ENCODE measurements at regions not wholly inside any gene's neighbourhood (a gene's known extent, or its start where the extent isn't known, plus 50 kb on each side); places are given as distances from the start of the nearest gene placed in this dataset.

DNA sequence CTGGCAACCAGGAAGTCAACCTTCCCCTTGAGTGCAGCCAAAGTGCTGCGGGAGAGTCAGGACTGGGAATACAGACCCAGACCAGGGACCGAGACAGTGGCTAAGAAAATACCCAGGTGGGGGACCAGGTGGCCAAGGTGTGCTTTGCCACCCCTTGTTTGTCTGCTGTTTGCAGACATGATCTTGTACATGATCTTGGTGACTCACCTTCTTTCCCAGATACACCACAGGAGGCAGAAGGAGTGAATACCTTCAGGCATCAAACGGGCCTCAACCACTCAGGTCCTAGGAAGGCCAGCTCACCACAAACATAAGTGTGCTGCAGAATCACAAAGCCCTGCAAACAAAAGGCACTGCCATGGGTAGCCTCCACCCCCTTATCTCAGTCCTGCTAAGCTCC, 62.0 kb downstream of the CNGA2 start:
- DNase-seq = no peak

DNA sequence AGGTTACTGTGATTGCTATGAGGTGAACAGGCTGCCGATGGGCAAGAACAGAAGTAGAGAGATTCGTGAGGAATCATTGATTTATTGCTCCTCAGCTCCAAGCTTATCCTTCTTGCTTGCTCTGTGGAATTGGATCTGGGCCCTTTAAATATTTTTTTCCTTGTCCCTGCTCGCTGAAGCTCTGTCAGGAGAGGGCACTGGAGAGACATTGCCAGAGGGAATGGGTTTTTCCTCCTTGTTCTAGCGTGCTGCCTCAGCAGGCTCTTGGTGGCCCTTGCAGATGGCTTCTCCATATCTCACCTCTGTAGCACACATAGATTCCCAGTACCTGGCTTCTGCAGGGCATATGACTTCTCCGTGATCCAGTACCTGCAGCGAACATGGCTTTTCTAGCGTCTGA, 67.4 kb downstream of the CNGA2 start:
- no peak for DNase-seq

DNA sequence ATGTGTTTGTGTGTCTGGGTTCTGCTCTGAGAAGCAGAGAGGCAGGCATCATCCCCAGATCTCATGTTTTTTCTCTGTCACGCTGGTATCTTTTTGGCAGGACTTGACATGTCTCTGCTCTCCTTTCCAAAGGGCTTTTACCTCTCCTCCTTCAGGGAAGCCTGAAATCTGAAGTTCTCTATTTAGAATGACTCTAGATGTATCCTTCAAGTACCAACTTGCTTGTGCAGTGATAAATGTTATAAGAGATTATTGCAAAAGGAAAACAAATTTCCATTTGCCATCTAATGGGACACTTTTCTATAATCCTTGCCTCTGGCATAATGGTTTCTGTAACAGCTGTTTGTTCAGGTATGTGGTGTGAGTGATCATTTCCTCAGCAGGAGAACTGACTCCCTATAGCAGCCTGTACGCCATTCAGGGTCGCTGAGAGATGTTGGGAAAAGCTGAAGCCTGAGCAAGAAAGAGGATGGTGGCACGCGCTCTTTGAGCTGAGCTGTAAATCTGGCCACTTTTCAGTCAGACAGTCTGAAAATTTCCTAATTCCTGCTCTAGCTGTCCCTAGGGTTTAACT, 72.5 kb downstream of the CNGA2 start:
- peak; percentile 47 for DNase-seq

DNA sequence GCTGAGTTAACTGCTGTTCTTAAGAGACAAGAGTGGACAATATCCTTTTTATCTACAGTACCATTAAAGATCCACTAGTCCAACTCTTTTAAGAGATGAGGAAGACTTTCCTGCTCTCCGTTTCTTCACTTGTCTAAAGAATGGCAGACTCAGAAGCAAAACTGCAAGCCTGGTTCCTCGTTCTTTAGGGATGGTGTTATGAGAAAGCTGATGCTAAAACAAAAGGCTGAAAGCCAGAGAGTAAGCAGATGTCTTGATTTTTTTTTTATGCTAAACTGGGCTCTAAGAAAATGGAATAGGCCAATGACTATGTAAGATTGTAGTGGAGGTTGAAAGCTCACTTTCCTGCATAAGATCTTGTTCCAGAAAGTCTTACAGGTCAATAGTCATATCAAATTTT, 78.1 kb downstream of the CNGA2 start:
- no peak for DNase-seq

DNA sequence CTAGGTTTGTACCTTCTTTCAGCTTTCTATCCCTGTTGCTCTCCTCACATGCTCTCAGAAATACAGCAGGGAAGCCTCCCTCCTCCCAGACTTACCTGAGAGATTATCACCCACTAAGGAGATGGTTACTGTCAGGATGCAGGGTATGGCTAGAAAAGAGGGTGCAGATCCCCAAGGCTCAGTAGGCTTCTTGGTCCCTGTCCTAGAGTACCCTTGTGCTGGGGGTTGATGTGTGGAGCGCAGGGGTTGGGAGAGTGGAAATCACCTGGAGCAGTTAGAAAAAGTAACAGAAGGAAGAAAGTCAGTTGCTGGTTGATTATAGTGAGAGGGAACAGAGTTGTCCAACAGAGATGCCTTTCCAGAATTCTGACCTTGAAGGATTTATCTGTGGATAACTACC, 80.2 kb downstream of the CNGA2 start:
- DNase-seq = no peak

DNA sequence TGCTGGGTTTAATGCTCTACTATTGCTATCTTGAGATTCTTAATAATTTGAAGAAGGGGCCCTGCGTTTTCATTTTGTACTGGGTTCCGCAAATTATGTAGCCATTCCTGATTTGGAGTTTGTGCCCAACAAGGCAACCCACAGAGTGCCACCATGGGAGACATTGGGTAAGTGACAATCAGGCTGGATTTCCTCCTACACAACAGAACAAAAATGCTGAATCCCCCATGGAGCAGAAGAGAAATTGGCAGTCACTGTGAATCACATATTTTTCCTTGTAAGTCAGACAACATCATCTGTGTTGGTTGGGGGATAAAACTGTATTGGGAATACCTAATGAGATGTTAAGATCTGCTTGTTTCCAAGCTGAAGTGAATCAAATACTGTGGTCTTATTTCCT, 80.9 kb downstream of the CNGA2 start:
- no peak for DNase-seq

DNA sequence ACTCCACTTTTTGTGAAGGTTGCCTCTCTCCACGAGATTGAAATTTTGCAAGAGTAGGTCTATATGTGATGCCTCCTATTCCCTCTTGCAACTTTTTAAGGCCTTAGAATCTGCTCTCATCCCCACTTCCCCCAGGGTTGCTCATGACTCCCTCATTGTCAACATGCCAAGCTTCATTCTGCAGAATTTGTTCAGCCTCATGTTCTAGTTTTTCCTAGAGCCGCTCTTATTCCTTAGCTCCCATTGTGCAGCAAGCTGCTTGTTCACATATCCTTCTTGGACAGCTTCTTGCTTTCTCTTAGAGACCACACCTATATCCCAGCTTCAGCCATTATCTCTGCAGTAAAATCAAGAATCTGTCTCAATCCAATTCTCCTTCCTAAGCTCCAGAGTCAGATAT, 82.4 kb downstream of the CNGA2 start:
- DNase-seq = no peak

DNA sequence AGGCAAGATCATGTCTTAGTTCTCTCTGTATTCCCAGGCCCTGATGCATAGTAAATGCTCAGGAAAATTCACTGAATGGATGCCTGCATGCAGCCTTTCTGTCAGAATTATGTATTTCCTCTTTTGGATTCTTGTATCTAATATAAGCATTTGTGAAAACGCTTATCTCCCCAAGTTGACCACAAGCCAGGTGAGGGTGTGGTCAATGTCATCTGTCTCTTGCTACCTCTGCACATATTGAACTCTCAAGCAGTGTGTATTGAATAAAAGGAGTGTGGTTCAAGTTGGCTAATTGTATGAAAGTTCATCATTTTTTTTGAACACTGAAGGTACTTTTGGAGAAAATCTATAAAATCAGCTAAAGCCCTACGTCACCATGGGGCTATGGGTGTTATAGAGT, 84.3 kb downstream of the CNGA2 start:
- no peak for DNase-seq

DNA sequence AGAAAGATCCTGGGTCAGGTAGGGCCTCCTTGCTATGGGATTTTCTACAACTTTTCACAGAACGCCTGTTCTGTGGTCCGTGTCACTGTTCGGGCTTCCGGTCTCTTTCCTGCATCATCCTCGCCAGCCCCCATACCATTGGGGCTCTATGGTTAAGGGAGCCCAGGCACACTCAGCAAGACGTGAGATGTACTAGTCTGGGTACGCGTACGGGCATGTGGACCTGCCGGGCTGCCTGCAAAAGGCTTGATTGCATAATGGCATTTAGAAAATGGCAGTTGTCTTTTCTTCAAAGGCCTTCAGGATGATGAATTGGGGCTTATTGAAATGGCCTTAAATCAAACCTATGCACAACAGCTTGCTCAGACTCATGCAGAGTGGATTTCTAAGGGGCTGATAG, 86.7 kb downstream of the CNGA2 start:
- no peak for DNase-seq

DNA sequence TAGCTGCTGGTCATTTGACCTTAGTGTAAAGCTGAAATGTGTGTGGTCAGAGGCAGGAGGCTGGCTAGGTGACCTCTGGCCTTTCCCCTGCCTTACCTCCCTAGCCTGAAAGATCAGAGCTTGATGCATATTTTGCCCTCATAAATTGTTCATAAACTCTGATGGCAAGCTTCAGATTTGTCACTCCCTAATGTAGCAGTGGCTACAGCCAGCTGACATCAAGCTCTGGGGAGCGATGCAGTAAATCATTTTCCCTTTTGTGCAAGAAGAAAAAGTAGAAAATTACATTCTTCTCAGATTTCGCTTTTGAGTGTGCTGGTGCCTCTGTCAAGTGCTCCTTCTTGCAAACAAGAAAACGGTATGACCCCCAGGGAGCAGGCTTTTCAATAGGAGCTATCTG, 87.7 kb upstream of the MAGEA4 start:
- DNase-seq = peak; percentile 36

DNA sequence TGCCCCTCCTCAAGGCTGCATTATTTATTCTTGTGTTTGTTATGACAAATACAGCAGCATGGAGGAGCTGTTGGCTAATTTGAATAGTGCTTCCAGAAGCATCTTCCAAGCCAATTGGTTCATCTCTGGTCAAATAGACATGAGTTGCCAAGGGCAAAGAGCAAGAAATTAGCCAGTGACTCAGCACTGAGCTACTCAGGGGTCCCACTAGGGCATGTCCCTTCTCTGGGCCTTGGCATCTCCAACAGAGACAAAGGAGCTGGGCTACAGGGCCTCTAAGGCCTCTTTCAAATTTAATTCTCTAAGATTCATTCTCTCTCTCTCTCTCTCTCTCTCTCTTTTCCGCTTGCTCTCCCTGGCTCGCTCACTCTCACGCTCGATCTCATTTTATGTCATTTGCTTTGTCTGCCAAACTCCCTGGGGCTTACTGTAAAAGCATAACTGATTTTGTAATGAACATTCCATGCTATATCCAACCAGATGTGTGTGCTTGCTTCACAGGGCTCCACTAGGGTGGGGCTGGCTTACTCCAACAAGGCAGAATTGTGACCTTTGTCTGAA, 86.7 kb upstream of the MAGEA4 start:
- DNase-seq = peak; percentile 58

DNA sequence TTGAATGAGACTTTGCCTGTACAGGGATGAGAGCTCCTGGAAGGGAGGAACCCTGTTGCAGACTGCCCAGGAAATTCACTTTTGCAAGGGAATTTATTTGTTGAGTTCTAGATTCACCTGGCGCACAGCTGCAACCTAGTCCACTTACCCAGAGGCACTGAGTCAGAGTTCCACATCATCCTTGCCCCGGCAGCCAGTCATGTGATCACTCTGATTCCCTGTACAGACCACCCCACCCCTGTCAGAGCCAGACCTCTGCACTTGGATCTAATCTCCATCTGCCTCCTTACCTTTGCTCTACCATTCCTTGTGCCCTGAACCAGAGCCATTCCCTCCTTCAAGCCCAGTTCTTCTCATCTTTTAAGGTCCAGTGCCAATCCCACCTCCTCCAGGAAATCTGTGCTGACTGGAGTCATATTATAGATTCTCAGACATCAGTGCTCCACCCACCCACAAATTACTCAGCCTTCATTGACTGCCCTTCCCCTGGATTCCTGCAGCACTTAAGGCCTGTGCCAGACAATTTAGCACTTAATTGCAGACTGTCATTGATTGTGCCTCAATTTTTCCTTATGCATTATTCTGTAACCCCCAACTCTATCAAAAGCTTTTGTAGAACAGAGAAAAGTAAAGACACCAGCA, 84.1 kb upstream of the MAGEA4 start:
- DNase-seq = no peak

DNA sequence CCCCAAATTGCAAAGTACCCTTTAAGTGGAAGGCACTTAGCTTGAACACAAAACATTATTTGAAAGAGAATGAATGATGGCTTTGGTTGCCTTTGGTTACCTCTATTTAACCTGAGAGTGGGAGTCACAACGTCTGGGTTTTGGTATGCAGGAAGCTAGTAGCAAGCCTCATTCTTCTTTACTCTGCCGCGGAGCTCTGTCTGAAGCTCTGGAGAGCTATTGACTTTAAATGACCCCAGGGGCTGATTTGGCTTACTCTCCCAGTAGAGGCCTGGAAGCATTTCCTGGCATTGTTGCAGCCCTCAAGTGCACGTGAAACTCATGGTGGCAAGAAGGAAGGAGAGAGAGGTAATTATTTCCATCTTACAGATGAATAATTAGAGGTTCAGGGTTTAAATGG, 81.8 kb upstream of the MAGEA4 start:
- DNase-seq = peak; percentile 91

DNA sequence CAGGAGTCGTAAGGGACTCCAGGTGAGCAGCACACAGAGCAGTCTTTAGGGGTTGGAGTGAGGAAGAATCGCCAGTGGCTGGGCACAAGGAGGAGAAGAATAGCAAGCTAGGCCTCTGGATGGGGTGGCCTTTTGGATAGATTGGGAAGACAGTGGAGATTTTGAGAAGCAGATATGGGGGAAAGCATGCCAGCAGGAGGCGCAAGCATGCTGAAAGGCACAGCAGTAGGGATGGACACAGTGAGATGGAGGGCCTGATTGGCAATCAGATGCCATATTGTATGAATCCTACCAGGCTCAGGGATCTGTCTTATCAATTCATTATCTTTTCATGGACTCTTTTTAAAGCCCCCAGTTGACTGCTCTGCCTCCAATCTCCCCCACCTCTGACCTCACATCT, 60.4 kb upstream of the MAGEA4 start:
- no peak for DNase-seq

DNA sequence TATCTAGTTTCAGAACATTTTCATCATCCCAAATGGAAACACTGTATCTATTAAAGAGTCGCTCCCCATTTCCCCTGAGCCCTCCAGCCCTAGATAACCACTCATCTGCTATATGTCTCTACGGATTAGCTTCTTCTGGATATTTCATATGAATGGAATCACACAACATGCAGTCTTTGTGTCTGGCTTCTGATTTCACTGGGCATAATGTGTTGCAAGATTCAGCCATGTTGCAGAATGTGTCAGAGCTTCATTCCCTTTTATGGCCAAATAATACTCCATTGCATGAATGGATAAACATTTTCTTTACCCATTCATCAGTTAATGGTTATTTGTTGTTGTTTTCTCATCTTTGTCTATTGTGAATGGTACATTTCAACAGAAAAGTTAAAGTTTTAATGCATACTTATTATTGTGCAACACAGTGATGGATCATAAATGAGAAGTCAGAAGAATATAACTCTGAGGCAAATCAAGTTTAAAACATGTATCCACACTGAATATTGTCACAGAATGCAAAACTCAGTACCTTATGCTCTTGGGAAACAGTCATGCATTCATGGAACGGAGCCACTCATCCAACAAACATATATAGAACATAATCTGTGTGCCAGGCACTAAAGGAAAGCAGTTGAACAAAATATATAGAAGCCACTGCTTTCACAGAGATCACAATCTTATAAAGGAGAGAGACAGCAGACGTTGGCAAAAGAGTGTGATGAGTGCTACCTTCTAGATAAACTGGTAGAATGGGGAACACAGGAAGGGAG, 57.8 kb upstream of the MAGEA4 start:
- DNase-seq = no peak

DNA sequence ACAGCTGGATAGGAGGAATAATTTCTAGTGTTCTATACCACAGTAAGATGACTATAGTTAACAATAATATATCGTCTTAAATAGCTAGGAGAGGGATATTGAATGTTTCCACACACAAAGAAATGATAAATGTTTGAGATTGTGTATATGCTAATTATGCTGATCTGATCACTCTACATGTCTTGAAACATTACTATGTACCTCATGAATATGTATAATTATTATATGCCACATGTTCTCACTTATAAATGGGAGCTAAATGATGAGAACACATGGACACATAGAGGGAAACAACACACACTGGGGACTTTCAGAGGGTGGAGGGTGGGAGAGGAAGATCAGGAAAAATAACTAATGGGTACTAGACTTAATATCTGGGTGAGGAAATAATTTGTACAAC, 53.2 kb upstream of the MAGEA4 start:
- no peak for DNase-seq

DNA sequence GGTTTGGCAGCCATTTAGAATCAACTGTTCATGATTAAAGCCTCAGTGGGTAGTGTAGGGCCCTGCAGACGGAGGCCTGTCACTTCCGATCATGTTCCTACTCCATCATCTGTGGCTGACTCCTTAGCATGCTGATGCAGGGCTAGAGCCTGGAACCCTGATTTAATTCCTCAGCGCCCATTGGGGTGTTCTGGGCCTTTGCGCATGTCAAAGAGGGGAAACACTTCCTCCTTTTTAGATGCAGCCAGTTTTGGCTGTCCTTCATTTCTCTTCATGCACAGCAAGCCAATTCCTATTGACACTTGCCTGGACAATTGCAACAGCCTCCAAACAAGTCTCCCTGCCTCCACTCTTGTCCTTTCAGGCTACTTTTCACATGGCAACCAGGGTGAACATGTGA, 51.9 kb upstream of the MAGEA4 start:
- DNase-seq = no peak
